HG03039 (cell line): ENCODE measurements at regions not wholly inside any gene's neighbourhood (a gene's known extent, or its start where the extent isn't known, plus 50 kb on each side); places are given as distances from the start of the nearest gene placed in this dataset.
A peak's percentile ranks its signal among the peaks of the same experiment; 100 is the strongest.
"Not testable (repeated sequence)": the region's sequence is repeated elsewhere in the genome, so short reads cannot be mapped to it uniquely, and the experiment has no call there.

ENCODE experiments used
- ATAC-seq: cut with Tn5 transposase; IDR thresholded peaks from one replicate; pipeline ENCODE4 v1.9.1; 2021; ENCODE audit warnings: mild to moderate bottlenecking, moderate library complexity; ENCODE audit not compliant: unreplicated experiment

GRCh38 chr6:167688123-167688522, 138.6 kb upstream of the AFDN start:
- ATAC-seq: no peak

- no peak for ATAC-seq
Observed at GRCh38 chr6:167689278-167689677, 137.4 kb upstream of the AFDN start.

- ATAC-seq: no peak
Observed at GRCh38 chr6:167689751-167690150, 137.0 kb upstream of the AFDN start.

GRCh38 chr6:167690167-167690922, 136.4 kb upstream of the AFDN start:
- ATAC-seq: not testable (repeated sequence)

- no peak for ATAC-seq
Observed at GRCh38 chr6:167690931-167691330, 135.8 kb upstream of the AFDN start.

GRCh38 chr6:167691533-167692312, 135.0 kb upstream of the AFDN start:
- no peak for ATAC-seq

GRCh38 chr6:167693478-167693877, 133.2 kb upstream of the AFDN start:
- ATAC-seq: not testable (repeated sequence)

- ATAC-seq: no peak
Observed at GRCh38 chr6:167695831-167696230, 130.9 kb upstream of the AFDN start.

GRCh38 chr6:167696296-167696695, 130.4 kb upstream of the AFDN start:
- no peak for ATAC-seq

- no peak for ATAC-seq
Observed at GRCh38 chr6:167697316-167697715, 129.4 kb upstream of the AFDN start.

- ATAC-seq: no peak
Observed at GRCh38 chr6:167698540-167698939, 128.2 kb upstream of the AFDN start.

- peak; percentile 92 for ATAC-seq
Observed at GRCh38 chr6:167699141-167699931, 127.4 kb upstream of the AFDN start.

- ATAC-seq: no peak
Observed at GRCh38 chr6:167700199-167700598, 126.5 kb upstream of the AFDN start.

GRCh38 chr6:167701010-167701409, 125.7 kb upstream of the AFDN start:
- no peak for ATAC-seq

- no peak for ATAC-seq
Observed at GRCh38 chr6:167702241-167702827, 124.4 kb upstream of the AFDN start.

- ATAC-seq: no peak
Observed at GRCh38 chr6:167703347-167703746, 123.4 kb upstream of the AFDN start.

GRCh38 chr6:167703781-167704180, 122.9 kb upstream of the AFDN start:
- ATAC-seq: no peak

- no peak for ATAC-seq
Observed at GRCh38 chr6:167704396-167704901, 122.3 kb upstream of the AFDN start.

- no peak for ATAC-seq
Observed at GRCh38 chr6:167705211-167705750, 121.4 kb upstream of the AFDN start.

- peak; percentile 93 for ATAC-seq
Observed at GRCh38 chr6:167706313-167707109, 120.2 kb upstream of the AFDN start.
